WI38 (cell line): ENCODE measurements at regions not wholly inside any gene's neighbourhood (a gene's known extent, or its start where the extent isn't known, plus 50 kb on each side); places are given as distances from the start of the nearest gene placed in this dataset.

Experiments
- H3K4me3 ChIP-seq: 2 replicates; pipeline ENCODE4 v1.5.1; 2011; ENCODE audit warnings: low read depth, mild to moderate bottlenecking, control low read depth, low read length
- TF ChIP-seq, protein P1 (sequence below): IDR thresholded peaks from 2 replicates; pipeline ENCODE4 v1.5.1; 2012; ENCODE audit warnings: low read depth, mild to moderate bottlenecking, control low read depth, low read length

- TF ChIP-seq, protein P1, sequence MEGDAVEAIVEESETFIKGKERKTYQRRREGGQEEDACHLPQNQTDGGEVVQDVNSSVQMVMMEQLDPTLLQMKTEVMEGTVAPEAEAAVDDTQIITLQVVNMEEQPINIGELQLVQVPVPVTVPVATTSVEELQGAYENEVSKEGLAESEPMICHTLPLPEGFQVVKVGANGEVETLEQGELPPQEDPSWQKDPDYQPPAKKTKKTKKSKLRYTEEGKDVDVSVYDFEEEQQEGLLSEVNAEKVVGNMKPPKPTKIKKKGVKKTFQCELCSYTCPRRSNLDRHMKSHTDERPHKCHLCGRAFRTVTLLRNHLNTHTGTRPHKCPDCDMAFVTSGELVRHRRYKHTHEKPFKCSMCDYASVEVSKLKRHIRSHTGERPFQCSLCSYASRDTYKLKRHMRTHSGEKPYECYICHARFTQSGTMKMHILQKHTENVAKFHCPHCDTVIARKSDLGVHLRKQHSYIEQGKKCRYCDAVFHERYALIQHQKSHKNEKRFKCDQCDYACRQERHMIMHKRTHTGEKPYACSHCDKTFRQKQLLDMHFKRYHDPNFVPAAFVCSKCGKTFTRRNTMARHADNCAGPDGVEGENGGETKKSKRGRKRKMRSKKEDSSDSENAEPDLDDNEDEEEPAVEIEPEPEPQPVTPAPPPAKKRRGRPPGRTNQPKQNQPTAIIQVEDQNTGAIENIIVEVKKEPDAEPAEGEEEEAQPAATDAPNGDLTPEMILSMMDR = no peak
- no peak overlapping the region for H3K4me3 ChIP-seq
These were observed 301.1 kb upstream of the FOXF1 start for GRCh38 chr16:86209202-86209601.

- TF ChIP-seq, protein P1 = no peak
These were observed 299.7 kb upstream of the FOXF1 start for GRCh38 chr16:86210403-86211193.

GRCh38 chr16:86211265-86211664, 299.1 kb upstream of the FOXF1 start:
- H3K4me3 ChIP-seq = no peak overlapping the region
- TF ChIP-seq, protein P1 = no peak

More at GRCh38 chr16:86210403-86211193, 299.7 kb upstream of the FOXF1 start:
- no peak overlapping the region for H3K4me3 ChIP-seq

DNA sequence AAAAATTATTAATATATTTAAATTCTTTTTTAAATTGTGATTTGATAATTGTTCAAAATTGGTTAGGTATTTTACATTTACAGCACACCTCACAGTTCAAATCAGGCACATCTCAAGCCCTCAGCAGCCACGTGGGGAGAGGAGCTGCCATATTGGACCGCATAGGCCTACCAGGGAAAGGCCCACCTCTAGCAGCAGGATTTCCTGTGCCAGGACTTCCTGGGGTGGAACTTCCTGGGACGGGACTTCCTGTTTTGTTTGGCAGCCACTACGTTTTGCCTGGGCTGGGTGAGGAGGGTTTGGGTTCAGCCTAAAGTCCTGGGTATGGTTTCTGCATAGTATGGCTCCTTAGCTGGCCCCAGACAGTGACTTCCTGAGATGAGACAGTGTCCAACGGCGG, 298.5 kb upstream of the FOXF1 start:
- H3K4me3 ChIP-seq = no peak overlapping the region
- TF ChIP-seq, protein P1 = no peak

DNA sequence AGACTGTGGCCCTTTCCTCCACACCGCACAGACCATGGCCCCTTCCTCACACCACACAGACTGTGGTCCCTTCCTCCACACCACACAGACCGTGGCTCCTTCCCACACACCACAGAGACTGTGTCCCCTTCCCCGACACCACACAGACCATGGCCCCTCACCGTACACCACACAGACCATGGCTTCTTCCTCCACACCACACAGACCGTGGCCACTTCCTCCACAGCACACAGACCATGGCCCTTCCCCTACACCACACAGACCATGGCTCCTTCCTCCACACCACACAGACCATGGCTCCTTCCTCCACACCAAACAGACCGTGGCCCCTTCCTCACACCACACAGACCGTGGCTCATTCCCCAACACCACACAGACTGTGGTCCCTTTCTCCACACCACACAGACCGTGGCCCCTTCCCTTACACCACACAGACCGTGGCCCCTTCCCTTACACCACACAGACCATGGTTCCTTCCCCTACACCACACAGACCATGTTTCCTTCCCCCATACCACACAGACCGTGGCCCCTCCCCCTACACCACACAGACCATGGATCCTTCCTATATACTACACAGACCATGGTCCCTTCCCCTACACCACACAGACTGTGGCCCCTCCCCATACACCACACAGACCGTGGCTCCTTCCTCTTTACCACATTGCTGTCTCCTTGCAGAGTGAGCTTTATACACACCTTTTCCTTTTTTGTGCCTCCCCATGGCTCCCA, 297.5 kb upstream of the FOXF1 start:
- no peak overlapping the region for H3K4me3 ChIP-seq
- TF ChIP-seq, protein P1 = no peak

DNA sequence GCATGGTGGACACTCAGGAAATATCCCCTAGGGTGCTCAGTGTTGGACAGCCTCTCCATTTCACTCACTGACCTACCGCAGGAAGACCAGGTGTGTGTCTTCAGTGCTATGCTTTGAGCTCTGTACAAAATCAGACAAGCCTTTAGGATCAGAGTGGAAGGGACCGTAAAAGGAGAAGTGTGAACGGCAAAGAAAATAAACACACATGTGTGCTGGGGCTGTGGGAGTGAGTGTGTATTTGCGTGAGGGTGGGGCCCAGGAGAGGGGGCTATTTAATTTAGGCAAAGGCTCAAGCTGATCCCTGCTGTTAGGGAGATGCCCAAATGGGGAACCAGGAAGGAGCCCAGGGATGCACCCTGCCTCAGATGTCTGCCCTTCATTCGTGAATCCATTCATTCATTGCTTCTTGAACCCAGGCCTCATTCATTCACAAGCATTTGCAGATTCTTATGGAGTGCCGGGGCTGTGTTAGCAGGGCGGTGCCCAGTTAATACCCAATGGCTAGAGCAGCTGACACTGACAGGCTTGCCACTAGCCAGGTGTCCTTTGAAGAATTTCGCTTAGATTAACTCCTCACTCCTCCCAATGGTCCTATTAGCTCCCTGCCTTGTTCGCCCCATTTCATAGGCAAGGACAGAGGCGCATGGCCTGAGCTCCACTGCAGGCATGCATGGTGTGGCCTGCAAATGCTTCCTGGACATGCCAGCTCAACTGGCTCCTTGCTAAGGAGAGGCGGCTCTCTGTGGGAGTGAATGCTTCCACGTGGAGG, 296.7 kb upstream of the FOXF1 start:
- TF ChIP-seq, protein P1 = no peak

More for the DNA sequence above, 296.7 kb upstream of the FOXF1 start:
- no peak overlapping the region for H3K4me3 ChIP-seq
